ENCODE measurements at regions not wholly inside any gene's neighbourhood (a gene's known extent, or its start where the extent isn't known, plus 50 kb on each side); places are given as distances from the start of the nearest gene placed in this dataset.
A peak's percentile ranks its signal among the peaks of the same experiment; 100 is the strongest.

DNA sequence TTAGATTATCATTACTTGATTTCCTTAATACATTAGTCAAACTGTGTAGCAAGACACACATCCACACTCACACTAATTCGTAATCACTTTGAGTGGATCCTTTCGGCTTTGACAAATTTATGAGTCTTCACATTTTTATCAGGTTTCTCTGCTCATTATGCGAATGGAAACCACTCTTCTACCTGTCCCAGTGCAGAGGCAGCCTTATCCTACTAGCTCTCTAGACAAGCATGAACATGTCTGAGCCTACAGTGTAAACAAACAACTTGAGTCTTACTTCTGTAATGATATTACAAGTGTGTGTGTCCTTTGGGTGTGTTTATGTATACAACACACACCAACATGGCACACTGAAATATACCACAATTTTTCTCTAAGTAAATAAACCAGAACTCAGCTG, 361.9 kb upstream of the CHST9 start:
- Histone ChIP-seq H3K4me3 (ENCODE audit: low read depth, low read length) (no peak overlapping the region), H3K27me3 (ENCODE audit: control insufficient read depth, insufficient read depth, low read length) (no peaks in the 10 kb centered on the region), H3K9ac (no peak overlapping the region), H3K36me3 (ENCODE audit: control insufficient read depth, insufficient read depth, low read length) (no peaks in the 10 kb centered on the region), H3K27ac (no peak overlapping the region), H3K79me2 (no peaks in the 10 kb centered on the region), H2AFZ (no peak overlapping the region), H3K4me2 (ENCODE audit: low read length) (no peak overlapping the region), H3K4me1 (no peaks in the 10 kb centered on the region), H3K9me3 (ENCODE audit: control insufficient read depth, low read length) (no peaks in the 10 kb centered on the region)
- no peak for TF ChIP-seq CTCF (IDR thresholded peaks at IDR 0.05)

- H2AFZ ChIP-seq = no peak overlapping the region
- no peak overlapping the region for H3K4me2 ChIP-seq (ENCODE audit: low read length)
- no peak overlapping the region for H3K9ac ChIP-seq
- no peaks in the 10 kb centered on the region for H3K27me3 ChIP-seq (ENCODE audit: control insufficient read depth, insufficient read depth, low read length)
- no peaks in the 10 kb centered on the region for H3K79me2 ChIP-seq
- no peak overlapping the region for H3K27ac ChIP-seq
- no peaks in the 10 kb centered on the region for H3K36me3 ChIP-seq (ENCODE audit: control insufficient read depth, insufficient read depth, low read length)
- no peaks in the 10 kb centered on the region for H3K4me1 ChIP-seq
- TF ChIP-seq CTCF (IDR thresholded peaks at IDR 0.05) = no peak
- H3K4me3 ChIP-seq (ENCODE audit: low read depth, low read length) = no peak overlapping the region
- no peaks in the 10 kb centered on the region for H3K9me3 ChIP-seq (ENCODE audit: control insufficient read depth, low read length)
These were observed 359.1 kb upstream of the CHST9 start for GRCh38 chr18:27544206-27544605.

GRCh38 chr18:27541293-27541692, 356.2 kb upstream of the CHST9 start:
- no peak overlapping the region for H3K4me2 ChIP-seq (ENCODE audit: low read length)
- no peaks in the 10 kb centered on the region for H3K9me3 ChIP-seq (ENCODE audit: control insufficient read depth, low read length)
- no peaks in the 10 kb centered on the region for H3K79me2 ChIP-seq
- no peak overlapping the region for H2AFZ ChIP-seq
- no peaks in the 10 kb centered on the region for H3K27me3 ChIP-seq (ENCODE audit: control insufficient read depth, insufficient read depth, low read length)
- no peak overlapping the region for H3K9ac ChIP-seq
- H3K4me1 ChIP-seq = no peaks in the 10 kb centered on the region
- no peak for TF ChIP-seq CTCF (IDR thresholded peaks at IDR 0.05)
- no peaks in the 10 kb centered on the region for H3K36me3 ChIP-seq (ENCODE audit: control insufficient read depth, insufficient read depth, low read length)
- H3K27ac ChIP-seq = no peak overlapping the region
- H3K4me3 ChIP-seq (ENCODE audit: low read depth, low read length) = no peak overlapping the region

GRCh38 chr18:27540111-27540510, 355.0 kb upstream of the CHST9 start:
- H3K27ac ChIP-seq = no peak overlapping the region

More at GRCh38 chr18:27540111-27540510, 355.0 kb upstream of the CHST9 start:
- no peaks in the 10 kb centered on the region for H3K27me3 ChIP-seq (ENCODE audit: control insufficient read depth, insufficient read depth, low read length)
- no peak overlapping the region for H3K4me2 ChIP-seq (ENCODE audit: low read length)
- H3K4me1 ChIP-seq = no peaks in the 10 kb centered on the region
- H3K9ac ChIP-seq = no peak overlapping the region
- no peaks in the 10 kb centered on the region for H3K36me3 ChIP-seq (ENCODE audit: control insufficient read depth, insufficient read depth, low read length)
- peak overlapping the region; percentile 13 for H2AFZ ChIP-seq
- TF ChIP-seq CTCF (IDR thresholded peaks at IDR 0.05) = no peak
- H3K9me3 ChIP-seq (ENCODE audit: control insufficient read depth, low read length) = no peaks in the 10 kb centered on the region
- H3K79me2 ChIP-seq = no peaks in the 10 kb centered on the region
- no peak overlapping the region for H3K4me3 ChIP-seq (ENCODE audit: low read depth, low read length)

Data from parathyroid adenoma (tissue), 2 donors.